C4-2B (cell line): ENCODE measurements at regions not wholly inside any gene's neighbourhood (a gene's known extent, or its start where the extent isn't known, plus 50 kb on each side); places are given as distances from the start of the nearest gene placed in this dataset.

Source experiments
- ZFX ChIP-seq: fragments of 450-650 bp; IDR thresholded peaks from 2 replicates; pipeline ENCODE4 v1.6.1; 2017
- TF ChIP-seq, protein P1 (sequence below): fragments of 450-650 bp; conservative IDR thresholded peaks from 2 replicates; pipeline ENCODE4 v1.5.1; 2017; ENCODE audit warnings: mild to moderate bottlenecking

DNA sequence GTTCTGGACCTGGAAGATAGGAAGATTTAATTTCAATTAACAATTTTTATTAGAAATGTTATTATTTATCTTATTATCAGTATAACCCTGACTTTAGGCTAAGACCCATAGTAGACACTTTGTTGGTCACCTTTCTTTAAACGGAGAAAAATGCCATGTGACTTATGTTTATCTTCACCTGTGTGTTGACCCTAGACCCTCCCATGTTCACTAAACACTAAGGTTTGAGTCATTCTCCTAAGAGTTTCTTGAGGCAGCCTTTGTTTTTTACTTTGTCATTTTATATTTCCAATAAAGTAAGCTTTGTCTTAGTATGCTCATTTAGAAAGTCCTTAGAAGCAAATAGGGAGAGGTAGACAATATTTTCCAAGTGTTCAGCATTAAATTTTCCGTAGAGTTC, 771.7 kb downstream of the METTL15 start:
- TF ChIP-seq, protein P1, sequence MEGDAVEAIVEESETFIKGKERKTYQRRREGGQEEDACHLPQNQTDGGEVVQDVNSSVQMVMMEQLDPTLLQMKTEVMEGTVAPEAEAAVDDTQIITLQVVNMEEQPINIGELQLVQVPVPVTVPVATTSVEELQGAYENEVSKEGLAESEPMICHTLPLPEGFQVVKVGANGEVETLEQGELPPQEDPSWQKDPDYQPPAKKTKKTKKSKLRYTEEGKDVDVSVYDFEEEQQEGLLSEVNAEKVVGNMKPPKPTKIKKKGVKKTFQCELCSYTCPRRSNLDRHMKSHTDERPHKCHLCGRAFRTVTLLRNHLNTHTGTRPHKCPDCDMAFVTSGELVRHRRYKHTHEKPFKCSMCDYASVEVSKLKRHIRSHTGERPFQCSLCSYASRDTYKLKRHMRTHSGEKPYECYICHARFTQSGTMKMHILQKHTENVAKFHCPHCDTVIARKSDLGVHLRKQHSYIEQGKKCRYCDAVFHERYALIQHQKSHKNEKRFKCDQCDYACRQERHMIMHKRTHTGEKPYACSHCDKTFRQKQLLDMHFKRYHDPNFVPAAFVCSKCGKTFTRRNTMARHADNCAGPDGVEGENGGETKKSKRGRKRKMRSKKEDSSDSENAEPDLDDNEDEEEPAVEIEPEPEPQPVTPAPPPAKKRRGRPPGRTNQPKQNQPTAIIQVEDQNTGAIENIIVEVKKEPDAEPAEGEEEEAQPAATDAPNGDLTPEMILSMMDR = no peak
- TF ChIP-seq ZFX = no peak
